ENCODE measurements at regions not wholly inside any gene's neighbourhood (a gene's known extent, or its start where the extent isn't known, plus 50 kb on each side); places are given as distances from the start of the nearest gene placed in this dataset.
"Not testable (repeated sequence)": the region's sequence is repeated elsewhere in the genome, so short reads cannot be mapped to it uniquely, and the experiment has no call there.

DNA sequence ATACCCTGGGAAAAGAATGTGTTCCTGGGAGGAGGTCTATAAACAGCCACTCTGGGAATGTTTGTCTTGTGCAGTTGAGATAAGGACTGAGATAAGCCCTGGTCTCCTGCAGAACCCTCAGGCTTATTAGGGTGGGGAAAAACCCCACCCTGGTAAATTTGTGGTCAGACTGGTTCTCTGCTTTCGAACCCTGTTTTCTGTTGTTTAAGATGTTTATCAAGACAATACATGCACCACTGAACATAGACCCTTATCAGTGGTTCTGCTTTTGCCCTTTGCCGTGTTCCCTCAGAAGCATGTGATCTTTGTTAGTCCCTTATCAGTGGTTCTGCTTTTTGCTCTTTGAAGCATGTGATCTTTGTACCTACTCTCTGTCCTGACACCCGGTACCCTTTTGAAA, 956.0 kb downstream of the GRID1 start:
- DNase-seq, result not testable (repeated sequence)

- DNase-seq, result no peak
Measured at GRCh38 chr10:85413570-85413969, 953.0 kb downstream of the GRID1 start.

DNA sequence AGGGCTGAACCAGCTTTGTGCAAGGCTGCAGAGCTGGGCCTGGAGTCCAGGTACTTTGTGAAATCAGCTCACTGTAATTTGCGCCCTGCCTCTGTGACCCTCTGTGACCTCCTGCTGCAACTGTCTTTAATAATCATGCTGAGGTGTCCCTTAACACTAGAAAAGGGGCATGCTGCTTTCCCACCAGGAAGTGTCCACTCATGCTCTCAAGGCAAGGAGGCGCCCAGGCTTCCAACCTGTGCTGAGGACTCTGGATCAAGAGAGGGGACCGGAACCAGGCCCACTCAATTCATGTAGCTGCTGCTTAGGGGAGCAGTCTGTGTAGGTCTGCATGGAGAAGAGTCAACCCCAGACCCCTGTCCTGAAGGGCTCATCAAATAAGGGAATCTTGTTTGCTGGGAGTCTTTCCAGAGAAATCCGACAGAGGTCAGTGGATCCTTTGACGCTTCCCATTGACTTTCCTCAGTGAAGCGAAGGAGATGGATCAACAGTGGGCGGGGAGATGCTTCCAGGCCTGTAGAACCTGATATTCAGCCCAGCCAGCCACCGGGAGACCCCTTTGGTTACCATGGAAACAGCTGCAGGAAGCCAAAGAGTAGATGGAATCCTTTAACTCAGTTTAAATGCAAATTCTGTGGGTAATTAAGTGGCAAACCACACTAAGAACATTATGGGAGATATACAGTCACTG, 945.9 kb downstream of the GRID1 start:
- DNase-seq, result no peak

GRCh38 chr10:85421421-85421820, 945.2 kb downstream of the GRID1 start:
- no peak for DNase-seq

DNA sequence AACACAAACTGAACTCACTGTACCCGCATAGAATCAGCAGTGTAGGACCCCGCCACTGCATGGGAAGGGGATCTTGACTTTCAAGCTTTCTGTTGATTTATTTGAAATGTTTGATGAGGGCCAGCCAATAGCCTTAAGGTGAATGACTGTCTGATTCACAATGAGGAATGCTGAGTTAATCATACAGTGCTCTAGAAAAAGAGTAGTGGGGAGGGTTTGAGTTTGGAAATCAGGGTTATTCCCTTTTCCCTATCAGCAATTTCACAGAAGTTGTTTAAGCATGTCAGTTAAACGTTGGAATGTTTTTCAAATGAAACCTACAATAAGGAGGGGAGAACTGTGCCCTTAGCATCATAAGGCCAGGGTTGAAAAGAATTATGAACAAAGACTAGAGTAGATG, 937.5 kb downstream of the GRID1 start:
- DNase-seq, result no peak

DNA sequence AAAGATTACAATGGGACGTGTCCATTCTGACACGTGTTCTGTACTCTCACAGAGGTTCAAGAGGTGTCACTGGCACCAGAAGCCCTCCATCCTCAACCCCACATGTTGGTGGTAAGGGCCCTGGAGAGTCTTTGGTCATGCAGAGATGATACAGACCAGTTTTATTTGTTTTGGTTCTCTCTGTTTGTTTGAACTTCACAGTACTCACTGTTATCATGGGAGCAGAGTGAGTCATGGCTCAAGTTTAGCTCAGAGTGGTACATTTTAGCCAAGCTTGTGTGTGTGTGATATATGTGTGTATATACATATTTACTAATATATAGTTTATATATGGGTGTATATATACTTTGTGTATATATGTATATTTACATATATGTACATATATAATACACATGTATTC, 935.6 kb downstream of the GRID1 start:
- no peak for DNase-seq

DNA sequence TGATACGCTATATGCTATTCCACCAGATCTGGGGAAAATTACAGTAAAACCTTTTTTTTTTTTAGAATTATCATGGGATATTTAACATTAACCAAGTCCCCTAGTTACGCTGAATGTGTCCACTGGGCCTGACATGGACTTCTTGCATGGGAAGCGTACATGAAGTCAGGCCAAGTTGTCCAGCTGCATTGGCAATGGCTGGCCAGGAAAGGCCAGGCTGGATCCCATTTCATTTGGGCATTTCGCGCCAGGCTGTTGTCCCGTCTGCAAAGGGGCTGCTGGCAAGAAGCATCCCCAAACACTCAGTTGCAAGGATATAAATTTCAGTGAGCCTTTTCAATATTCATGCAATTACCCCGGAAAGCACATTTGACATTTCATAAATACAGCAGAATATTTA, 933.3 kb downstream of the GRID1 start:
- no peak for DNase-seq

DNA sequence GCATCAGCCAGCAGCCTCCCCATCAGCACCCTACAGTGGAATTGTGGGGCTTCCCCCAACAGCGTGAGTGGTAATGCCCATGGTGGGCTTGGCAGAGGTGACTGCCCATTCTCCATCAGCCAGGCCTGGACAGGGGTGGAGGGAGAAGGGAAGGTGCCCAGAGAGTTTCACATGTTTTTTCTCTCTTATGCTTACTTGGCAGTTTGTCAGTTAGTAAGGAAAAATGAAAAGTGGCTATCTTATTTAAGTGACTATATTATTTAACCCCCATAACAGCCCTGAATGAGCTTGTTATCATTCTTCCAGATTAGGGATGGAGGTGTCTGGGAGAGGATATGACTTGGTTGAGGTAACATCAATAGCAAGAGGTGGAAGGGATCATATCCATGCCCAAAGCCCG, 921.7 kb downstream of the GRID1 start:
- DNase-seq, result no peak

DNA sequence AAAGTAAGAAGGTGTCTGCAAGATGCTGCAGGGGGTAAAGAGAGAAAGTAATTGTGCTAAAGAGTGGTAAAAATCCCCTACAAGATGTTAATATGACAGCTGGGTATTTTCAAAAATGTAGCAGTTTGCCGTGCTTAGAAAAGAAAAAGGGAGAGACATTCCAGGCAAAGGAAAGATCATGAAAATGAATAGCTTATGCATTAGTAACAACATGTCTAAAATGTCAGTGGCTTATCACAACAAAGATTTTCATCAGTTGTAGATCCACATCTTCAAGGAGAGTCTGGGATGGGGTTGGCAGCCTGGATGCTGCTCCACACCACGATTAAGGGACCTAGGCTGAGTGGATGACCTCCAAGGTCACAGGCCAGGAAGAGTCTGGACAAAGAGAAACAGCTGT, 920.9 kb downstream of the GRID1 start:
- DNase-seq, result no peak

DNA sequence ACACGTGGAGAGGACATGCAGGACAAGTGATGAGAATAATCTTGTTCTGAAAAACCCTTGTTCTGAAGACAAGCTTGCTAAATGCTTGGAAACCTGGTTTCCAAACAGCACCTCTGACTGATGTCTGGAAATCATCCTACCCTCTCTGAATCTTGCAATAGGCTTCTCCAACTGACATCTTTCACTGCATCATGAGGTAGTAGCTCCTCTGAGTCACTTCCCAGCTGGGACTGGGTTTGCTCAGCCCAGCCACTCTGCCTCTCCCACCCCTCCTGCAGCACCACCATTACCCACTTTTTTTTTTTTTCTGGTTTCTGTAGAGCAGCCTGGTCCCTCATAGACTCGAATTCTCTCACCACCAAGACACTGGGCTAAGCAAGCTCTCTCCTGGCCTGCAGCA, 919.8 kb downstream of the GRID1 start:
- no peak for DNase-seq

DNA sequence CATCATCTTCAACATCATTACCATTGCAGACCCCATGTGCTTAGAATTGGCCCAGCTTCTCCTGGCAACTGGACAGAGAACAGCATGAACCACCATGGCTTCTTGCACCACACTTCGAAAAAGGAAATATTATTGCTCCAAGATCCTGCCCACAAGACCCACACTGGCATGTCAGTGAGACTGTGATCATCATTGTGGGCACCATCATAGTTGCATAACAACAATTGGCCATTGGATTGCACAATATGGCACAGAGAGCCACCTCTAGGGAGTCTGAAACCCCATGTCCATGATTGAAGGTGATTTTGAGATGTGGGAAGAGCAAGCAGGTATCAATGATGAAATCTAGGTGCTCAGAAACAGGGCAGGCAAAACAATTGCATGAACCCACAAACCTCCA, 918.9 kb downstream of the GRID1 start:
- DNase-seq, result no peak

GRCh38 chr10:85448716-85449115, 917.9 kb downstream of the GRID1 start:
- no peak for DNase-seq

- no peak for DNase-seq
Measured at GRCh38 chr10:85454386-85454785, 912.2 kb downstream of the GRID1 start.

DNA sequence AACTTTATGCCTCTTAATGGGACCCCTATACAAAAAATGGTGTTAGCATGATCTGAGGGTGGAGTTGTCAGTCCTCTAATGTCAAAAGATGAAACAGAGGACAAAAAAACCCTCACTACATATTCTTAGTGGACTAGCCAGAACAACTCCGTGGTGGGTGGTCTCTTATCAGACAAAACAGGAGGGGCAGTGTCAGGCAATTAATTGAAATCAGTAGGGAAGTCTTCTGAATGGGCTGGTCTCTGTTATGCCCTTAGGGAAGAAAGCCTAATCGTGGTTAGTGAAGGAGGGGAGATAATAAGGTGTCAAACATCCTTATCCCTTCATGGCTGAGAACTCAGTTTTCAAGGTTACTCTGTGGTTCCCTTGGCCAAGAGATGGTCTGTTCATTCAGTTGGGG, 909.4 kb downstream of the GRID1 start:
- DNase-seq, result no peak

- no peak for DNase-seq
Measured at GRCh38 chr10:85458324-85458723, 908.3 kb downstream of the GRID1 start.

DNA sequence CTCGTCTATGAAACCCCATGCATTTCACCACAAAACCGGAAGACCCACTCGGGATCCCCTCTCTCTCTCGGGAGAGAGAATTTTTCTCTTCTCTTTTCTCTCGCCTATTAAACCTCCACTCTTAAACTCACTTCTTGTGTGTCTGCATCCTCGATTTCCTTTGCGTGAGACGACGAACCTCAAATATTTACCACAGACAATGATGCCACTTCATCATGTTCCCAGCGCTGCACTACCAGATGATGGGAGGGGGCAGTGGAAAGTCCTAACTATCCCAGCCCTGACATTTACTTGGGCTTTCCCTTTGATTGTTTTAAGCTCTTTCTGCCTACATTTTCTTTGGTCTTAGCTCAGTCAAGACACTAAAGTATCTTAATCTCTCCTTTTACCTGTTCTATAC, 906.7 kb downstream of the GRID1 start:
- DNase-seq, result no peak

DNA sequence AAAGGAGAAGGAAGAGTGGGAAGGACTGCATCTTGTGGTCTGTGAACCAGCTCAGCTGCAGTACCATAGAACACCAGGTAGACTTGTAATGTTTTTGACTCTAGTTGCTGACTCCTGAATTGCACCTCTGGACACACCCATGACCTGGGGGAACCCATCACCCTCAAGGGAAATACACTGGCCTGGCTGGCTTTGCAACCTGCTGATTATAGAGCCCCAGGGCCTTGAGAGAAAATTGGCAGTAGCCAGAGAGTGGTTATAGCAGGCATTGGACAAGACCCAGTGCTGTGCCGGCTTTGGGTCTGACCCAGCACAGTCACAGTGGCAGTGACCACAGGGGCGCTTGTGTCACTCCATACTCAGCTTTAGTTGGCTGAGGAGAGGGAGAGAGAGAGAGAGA, 902.3 kb downstream of the GRID1 start:
- DNase-seq, result no peak

- no peak for DNase-seq
Measured at GRCh38 chr10:85477979-85478378, 888.6 kb downstream of the GRID1 start.

- DNase-seq, result no peak
Measured at GRCh38 chr10:85490431-85490830, 876.2 kb downstream of the GRID1 start.

GRCh38 chr10:85491652-85492051, 874.9 kb downstream of the GRID1 start:
- no peak for DNase-seq

DNA sequence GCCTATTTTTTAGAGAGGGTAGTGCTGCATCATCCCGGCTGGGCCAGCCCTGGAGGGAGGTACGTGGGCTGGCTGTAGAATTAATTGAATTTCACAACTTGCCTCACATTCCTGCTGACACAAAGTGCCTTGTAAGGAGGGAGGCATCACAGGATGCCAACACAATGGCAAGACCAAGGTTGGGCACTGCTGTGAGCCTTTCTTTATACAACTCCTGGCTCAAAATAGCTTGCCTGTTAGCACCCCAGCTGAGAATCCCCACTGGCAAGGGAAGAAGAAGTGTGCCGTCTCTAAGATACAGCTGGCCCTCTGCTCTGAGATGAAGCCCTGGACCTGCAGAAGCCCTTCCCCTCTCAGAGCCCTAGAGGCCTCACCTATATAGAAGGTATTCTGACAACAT, 873.9 kb downstream of the GRID1 start:
- DNase-seq, result no peak

- DNase-seq, result no peak
Measured at GRCh38 chr10:85493703-85494102, 872.9 kb downstream of the GRID1 start.

DNA sequence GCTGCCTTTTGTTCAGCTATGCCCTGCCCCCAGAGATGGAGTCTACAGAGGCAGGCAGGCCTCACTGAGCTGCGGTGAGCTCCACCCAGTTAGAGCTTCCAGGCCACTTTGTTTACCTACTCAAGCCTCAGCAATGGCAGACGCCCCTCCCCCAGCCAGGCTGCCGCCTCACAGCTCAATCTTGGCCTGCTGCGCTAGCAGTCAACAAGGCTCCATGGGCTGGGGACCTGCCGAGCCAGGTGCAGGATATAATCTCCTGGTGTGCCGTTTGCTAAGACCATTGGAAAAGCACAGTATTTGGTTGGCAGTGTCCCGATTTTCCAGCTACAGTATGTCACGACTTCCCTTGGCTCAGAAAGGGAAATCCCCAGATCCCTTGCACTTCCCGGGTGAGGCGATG, 862.0 kb downstream of the GRID1 start:
- DNase-seq, result not testable (repeated sequence)

DNA sequence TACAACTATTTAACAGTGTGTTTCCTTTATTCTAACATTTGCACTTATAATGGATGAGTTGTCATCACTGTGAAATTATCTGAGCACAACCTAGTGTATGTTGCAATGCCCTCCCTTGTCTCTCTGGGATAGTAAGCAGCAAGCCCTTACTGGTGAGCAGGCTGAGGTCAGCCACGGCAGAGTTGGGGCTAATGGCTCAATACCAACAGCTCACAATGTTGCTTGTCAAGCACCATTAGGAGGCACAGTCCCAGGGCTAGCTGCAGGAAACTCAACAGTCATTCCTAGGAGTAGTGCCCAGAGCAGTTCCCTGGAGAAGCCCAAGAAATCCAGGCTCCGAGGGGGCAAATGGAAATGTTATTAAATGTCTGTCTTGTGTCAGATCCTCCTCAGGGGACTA, 858.4 kb downstream of the GRID1 start:
- DNase-seq, result no peak

DNA sequence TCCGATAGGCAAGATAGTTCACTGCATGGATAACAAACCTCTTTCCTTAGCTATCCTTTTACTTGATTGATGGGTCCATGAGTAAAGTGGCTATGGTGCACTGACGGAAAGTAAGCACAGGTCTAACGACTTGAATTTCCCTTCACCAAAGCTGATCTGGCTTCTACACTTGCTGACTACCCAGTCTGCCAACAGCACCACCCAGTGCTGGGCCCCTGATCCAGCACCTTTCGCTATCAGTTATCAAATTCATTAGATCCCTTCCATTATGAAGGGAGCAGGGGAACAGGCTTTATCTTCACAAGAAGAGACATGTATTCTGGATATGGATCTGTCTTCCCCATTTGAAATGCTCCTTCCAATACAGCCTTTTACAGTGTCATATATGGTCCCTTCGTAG, 855.9 kb downstream of the GRID1 start:
- DNase-seq, result no peak

DNA sequence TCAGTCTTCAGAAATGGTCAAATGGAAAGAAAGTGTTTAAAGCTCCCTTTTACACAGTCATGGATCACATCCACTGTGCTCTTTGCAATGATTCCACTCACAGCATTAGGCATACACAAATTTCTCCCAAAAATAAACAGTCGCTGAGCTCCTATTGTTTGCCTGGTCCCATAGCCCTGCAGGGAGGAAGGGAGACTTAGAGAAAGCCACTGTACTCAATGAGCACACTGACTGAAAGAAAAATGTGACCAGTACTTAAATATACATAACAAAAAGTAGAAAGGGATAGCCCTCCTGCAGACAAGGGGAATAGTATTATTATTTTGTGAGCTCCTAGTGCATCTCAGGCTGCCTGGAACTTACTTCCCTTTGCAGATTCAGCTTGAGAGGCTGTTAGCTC, 853.2 kb downstream of the GRID1 start:
- no peak for DNase-seq

Data from activated CD4-positive, alpha-beta T cell treated with anti-CD3 and anti-CD28 coated beads for 4 hours (primary cell).